ENCODE measurements at regions not wholly inside any gene's neighbourhood (a gene's known extent, or its start where the extent isn't known, plus 50 kb on each side); places are given as distances from the start of the nearest gene placed in this dataset.
"Not testable (repeated sequence)": the region's sequence is repeated elsewhere in the genome, so short reads cannot be mapped to it uniquely, and the experiment has no call there.

DNA sequence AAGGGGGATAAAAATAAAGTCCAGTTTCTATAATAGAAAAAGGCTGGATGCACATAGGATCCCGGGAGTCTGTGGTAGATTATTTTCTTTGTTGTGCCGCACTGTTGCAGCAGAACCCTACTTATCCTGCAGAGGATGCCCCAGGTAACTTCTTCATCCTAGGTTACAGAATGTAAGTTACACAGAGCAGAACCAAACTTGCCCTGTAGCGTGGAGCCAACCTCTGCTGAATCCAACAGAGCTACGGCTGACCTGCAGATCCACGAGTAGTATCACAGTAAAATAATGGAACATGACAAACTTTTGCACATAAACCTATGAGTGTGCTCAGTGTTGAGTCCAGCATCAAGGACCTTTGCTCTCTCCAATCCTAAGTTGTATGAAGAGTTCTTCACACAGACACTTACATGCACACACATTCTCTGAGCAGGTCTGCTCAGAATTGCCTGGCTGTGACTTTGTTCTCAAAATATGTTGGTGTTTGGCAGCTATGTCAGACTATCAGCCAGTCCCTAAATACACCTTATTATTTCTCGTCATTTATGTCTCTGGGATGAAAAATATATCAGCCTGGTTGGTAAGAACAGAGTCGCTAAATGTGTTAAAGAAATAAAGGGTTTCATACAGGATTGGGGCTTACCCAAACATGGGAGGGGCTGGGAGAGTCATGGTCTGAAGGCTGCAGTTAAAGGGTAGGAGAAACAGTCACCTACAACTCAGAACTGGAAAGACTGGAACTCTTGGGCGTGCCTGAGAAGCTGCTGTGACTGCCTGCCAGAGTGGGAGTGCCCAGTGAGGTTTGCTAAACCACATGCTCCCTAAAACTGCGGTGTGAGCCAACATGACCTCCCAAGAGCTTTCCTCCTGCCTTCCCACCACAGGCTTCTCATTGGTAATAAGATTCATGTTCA lies 165.1 kb upstream of the SLC24A3 start:
- Histone ChIP-seq H3K27me3 (ENCODE audit: low read depth, low read length) (no peaks in the 10 kb centered on the region), H3K9me3 (ENCODE audit: control insufficient read depth in 1 of 2, low read length in 2 of 2) (no peaks in the 10 kb centered on the region), H3K4me3 (ENCODE audit: low read depth in 1 of 2, low read length in 2 of 2) (no peak overlapping the region), H3K27ac (ENCODE audit: low read length) (no peak overlapping the region), H3K4me1 (ENCODE audit: control insufficient read depth in 1 of 2, insufficient read depth in 2 of 2, low read length in 2 of 2) (peaks cover 0 to 4% of the 10 kb centered on the region in 2 donors), H3K36me3 (ENCODE audit: control insufficient read depth in 1 of 2, insufficient read depth in 2 of 2, low read length in 2 of 2) (no peaks in the 10 kb centered on the region)

DNA sequence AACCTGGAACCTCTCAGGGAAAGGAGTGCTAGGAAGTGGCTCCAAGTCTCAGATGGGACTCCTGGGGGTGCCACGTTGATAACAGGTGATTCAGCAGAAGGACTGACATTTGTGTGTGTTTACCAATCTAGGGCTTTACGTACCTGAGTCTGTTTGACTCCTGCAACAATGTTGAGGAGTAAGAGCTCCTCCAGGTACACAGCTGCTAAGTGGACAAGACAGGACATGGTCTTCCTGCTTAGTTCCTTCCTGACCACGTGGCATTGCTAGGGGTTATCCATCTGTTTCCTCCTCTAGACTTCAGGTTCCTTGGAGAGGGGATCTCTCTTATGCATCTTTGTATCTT lies 164.5 kb upstream of the SLC24A3 start:
- H3K27me3 ChIP-seq (ENCODE audit: low read depth, low read length) = no peaks in the 10 kb centered on the region
- no peaks in the 10 kb centered on the region for H3K9me3 ChIP-seq (ENCODE audit: control insufficient read depth in 1 of 2, low read length in 2 of 2)
- H3K4me3 ChIP-seq (ENCODE audit: low read depth in 1 of 2, low read length in 2 of 2) = no peak overlapping the region
- H3K4me1 ChIP-seq (ENCODE audit: control insufficient read depth in 1 of 2, insufficient read depth in 2 of 2, low read length in 2 of 2) = peaks cover 0 to 4% of the 10 kb centered on the region in 2 donors
- no peaks in the 10 kb centered on the region for H3K36me3 ChIP-seq (ENCODE audit: control insufficient read depth in 1 of 2, insufficient read depth in 2 of 2, low read length in 2 of 2)
- H3K27ac ChIP-seq (ENCODE audit: low read length) = no peak overlapping the region

DNA sequence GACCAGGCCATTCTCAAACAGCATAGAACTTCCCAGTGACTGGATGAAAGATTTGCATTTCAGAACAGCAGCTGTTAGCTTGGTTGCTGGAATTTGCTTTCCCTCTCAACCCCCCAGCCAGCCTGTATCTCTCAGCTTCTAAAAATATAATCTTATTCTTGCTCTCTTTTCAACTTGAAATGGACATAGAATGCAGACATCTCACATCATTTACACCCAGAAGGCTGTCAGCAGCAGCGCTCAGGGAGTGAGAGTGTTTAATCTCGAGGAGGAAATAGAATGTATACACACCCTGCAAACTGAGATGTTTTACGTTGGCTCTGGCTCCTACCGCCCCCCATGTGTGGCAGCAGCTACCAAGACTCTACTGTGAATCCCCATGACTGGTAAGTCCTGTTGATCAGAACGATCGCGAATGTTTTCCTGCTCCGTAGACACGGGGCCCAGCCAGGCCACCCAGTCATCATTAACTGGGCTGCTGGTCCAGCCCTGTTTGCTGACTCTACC lies 163.4 kb upstream of the SLC24A3 start:
- Histone ChIP-seq H3K9me3 (ENCODE audit: control insufficient read depth in 1 of 2, low read length in 2 of 2) (no peaks in the 10 kb centered on the region), H3K27me3 (ENCODE audit: low read depth, low read length) (no peaks in the 10 kb centered on the region), H3K4me1 (ENCODE audit: control insufficient read depth in 1 of 2, insufficient read depth in 2 of 2, low read length in 2 of 2) (peaks cover 0 to 4% of the 10 kb centered on the region in 2 donors), H3K36me3 (ENCODE audit: control insufficient read depth in 1 of 2, insufficient read depth in 2 of 2, low read length in 2 of 2) (no peaks in the 10 kb centered on the region), H3K4me3 (ENCODE audit: low read depth in 1 of 2, low read length in 2 of 2) (no peak overlapping the region), H3K27ac (ENCODE audit: low read length) (peak overlapping the region; percentile 33)

DNA sequence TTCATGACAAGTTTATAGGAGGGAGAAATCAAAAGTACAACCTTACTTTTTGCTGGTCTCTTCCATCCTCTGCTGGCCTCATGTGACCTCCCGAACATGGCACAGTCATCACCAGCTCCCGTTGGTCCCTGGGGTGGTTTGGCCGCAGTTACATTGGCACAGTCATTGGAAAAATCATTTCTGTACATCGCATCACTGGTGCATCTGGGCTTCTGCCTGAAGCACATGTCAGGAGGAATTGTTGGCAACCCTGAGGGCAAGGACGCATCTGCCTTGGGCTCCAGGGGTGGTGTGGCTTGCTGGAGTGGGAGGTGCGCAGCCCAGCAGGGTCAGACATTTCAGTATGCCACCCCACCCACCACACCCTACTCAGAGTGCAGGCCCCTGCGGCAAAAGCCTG lies 162.9 kb upstream of the SLC24A3 start:
- H3K4me1 ChIP-seq (ENCODE audit: control insufficient read depth in 1 of 2, insufficient read depth in 2 of 2, low read length in 2 of 2) = peaks cover 0 to 4% of the 10 kb centered on the region in 2 donors
- peak overlapping the region; percentile 33 for H3K27ac ChIP-seq (ENCODE audit: low read length)
- H3K4me3 ChIP-seq (ENCODE audit: low read depth in 1 of 2, low read length in 2 of 2) = no peak overlapping the region
- no peaks in the 10 kb centered on the region for H3K9me3 ChIP-seq (ENCODE audit: control insufficient read depth in 1 of 2, low read length in 2 of 2)
- no peaks in the 10 kb centered on the region for H3K27me3 ChIP-seq (ENCODE audit: low read depth, low read length)
- no peaks in the 10 kb centered on the region for H3K36me3 ChIP-seq (ENCODE audit: control insufficient read depth in 1 of 2, insufficient read depth in 2 of 2, low read length in 2 of 2)

DNA sequence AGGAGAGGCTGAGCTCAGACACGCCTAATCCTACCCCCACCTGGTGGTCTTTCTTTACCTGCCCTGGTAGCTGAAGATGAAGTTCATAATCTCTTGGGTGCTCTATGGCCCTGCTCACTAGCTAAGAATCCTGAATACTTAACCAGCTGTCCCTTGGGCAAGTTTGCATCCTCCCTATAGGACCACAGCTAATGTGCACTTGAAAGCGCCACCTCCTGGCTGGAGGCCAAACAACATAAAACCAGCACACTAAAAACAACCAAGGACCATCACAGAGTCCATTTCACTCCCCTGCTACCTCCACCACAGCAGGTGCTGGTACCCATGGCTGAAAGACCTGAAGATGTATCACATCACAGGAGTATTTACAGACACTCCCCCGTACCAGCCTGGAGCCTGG lies 155.5 kb upstream of the SLC24A3 start:
- Histone ChIP-seq H3K27ac (ENCODE audit: low read length) (no peak overlapping the region), H3K4me1 (ENCODE audit: control insufficient read depth in 1 of 2, insufficient read depth in 2 of 2, low read length in 2 of 2) (no peaks in the 10 kb centered on the region), H3K27me3 (ENCODE audit: low read depth, low read length) (no peaks in the 10 kb centered on the region), H3K4me3 (ENCODE audit: low read depth in 1 of 2, low read length in 2 of 2) (no peak overlapping the region), H3K9me3 (ENCODE audit: control insufficient read depth in 1 of 2, low read length in 2 of 2) (peaks cover 0 to 9% of the 10 kb centered on the region in 2 donors), H3K36me3 (ENCODE audit: control insufficient read depth in 1 of 2, insufficient read depth in 2 of 2, low read length in 2 of 2) (no peaks in the 10 kb centered on the region)

DNA sequence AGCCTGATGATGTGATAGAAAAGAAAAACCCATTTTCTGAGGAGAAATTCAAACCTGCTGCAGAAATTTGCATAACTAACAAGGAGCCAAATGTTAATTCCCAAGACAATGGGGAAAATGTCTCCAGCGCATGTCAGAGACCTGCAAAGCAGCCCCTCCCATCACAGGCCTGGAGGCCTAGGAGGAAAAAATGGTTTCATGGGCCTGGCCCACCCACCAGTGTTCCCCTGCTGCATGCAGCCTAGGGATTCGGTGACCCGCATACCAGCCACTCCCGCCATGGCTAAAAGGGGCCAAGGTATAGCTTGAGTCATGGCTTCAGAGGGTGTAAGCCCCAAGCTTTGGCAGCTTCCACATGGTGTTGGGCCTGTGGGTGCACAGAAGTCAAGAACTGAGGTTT lies 147.7 kb upstream of the SLC24A3 start:
- not testable (repeated sequence) for H3K4me1 ChIP-seq (ENCODE audit: control insufficient read depth in 1 of 2, insufficient read depth in 2 of 2, low read length in 2 of 2); H3K27ac ChIP-seq (ENCODE audit: low read length); H3K9me3 ChIP-seq (ENCODE audit: control insufficient read depth in 1 of 2, low read length in 2 of 2); H3K27me3 ChIP-seq (ENCODE audit: low read depth, low read length); H3K36me3 ChIP-seq (ENCODE audit: control insufficient read depth in 1 of 2, insufficient read depth in 2 of 2, low read length in 2 of 2); H3K4me3 ChIP-seq (ENCODE audit: low read depth in 1 of 2, low read length in 2 of 2)

DNA sequence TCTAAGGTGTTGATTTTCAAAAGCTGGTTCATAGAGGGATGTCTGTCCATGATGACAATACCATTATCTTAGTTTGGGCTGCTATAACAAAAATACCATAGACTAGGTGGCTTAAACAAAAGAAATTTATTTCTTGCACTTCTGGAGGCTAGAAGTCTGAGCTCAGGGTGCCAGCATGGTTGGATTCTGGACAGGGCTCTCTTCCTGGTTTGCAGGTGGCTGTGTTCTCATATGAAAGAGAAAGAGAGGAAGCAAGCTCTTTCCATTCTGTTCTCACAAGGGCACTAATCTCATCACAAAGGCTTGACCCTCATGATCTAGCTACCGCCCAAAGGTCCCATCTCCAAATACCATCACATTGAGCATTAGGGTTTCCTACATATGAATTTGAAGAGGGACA lies 144.5 kb upstream of the SLC24A3 start:
- no peaks in the 10 kb centered on the region for H3K27me3 ChIP-seq (ENCODE audit: low read depth, low read length)
- no peak overlapping the region for H3K4me3 ChIP-seq (ENCODE audit: low read depth in 1 of 2, low read length in 2 of 2)
- no peaks in the 10 kb centered on the region for H3K4me1 ChIP-seq (ENCODE audit: control insufficient read depth in 1 of 2, insufficient read depth in 2 of 2, low read length in 2 of 2)
- H3K27ac ChIP-seq (ENCODE audit: low read length) = no peak overlapping the region
- peaks cover 0 to 3% of the 10 kb centered on the region in 2 donors for H3K9me3 ChIP-seq (ENCODE audit: control insufficient read depth in 1 of 2, low read length in 2 of 2)
- no peaks in the 10 kb centered on the region for H3K36me3 ChIP-seq (ENCODE audit: control insufficient read depth in 1 of 2, insufficient read depth in 2 of 2, low read length in 2 of 2)

DNA sequence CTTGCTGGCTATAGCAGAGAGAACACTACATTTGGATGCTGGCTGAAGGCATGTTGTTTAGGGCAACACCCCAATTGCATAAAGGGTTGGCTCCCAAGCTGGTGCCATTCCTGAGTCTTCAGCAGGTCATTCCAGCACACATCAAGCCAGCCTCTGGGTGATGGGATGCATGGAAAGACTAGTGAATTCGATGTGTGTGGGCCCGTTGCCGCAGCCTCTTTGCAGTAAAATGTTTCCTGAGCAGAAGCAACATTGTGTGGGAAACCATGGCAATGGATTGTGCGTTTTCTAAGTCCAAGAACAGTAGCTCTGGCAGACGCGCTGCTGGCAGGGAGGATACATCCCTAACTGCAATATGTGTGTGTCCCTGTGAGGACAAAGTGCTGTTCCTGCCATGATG lies 142.4 kb upstream of the SLC24A3 start:
- H3K9me3 ChIP-seq (ENCODE audit: control insufficient read depth in 1 of 2, low read length in 2 of 2) = peaks cover 0 to 3% of the 10 kb centered on the region in 2 donors
- H3K4me1 ChIP-seq (ENCODE audit: control insufficient read depth in 1 of 2, insufficient read depth in 2 of 2, low read length in 2 of 2) = no peaks in the 10 kb centered on the region
- H3K27ac ChIP-seq (ENCODE audit: low read length) = no peak overlapping the region
- no peaks in the 10 kb centered on the region for H3K36me3 ChIP-seq (ENCODE audit: control insufficient read depth in 1 of 2, insufficient read depth in 2 of 2, low read length in 2 of 2)
- no peaks in the 10 kb centered on the region for H3K27me3 ChIP-seq (ENCODE audit: low read depth, low read length)
- no peak overlapping the region for H3K4me3 ChIP-seq (ENCODE audit: low read depth in 1 of 2, low read length in 2 of 2)

DNA sequence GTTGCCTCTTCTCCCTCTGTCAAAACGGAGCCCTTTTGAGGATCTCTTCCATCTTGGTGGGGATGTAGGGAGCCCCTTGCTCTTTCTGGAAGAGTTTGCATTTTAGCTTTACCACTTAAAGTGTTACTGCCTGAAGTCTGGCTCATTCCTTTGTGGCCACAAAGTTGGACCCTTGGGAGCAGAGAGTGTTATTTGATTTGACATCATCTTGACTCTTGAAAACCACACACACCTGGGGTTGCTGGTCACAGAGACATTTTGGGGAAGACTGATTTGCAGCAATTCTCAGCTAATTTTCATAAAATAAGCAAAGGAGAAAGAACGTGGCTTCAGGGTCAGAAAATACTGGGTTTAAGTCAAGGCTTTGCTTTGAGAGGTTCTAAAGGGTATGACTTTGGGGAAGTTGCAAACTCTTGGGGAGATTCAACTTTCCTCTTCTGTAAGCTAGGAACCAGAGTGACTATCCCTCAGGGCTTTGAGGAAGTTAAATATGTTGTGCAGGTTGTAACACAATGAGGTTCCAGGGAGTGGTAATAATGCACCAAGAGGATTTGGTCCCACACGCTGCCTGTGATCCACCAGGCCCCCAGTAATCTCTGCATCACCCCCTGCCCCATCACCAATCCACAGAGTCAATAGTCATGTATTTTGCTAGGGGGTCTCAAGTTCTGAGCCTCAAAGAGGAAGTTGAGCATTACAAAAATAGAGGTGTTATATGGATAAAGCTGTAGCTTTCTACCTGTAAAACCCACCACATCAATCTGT lies 141.6 kb upstream of the SLC24A3 start:
- H3K27ac ChIP-seq (ENCODE audit: low read length) = no peak overlapping the region
- no peaks in the 10 kb centered on the region for H3K36me3 ChIP-seq (ENCODE audit: control insufficient read depth in 1 of 2, insufficient read depth in 2 of 2, low read length in 2 of 2)
- no peak overlapping the region for H3K4me3 ChIP-seq (ENCODE audit: low read depth in 1 of 2, low read length in 2 of 2)
- no peaks in the 10 kb centered on the region for H3K27me3 ChIP-seq (ENCODE audit: low read depth, low read length)
- no peaks in the 10 kb centered on the region for H3K9me3 ChIP-seq (ENCODE audit: control insufficient read depth in 1 of 2, low read length in 2 of 2)
- H3K4me1 ChIP-seq (ENCODE audit: control insufficient read depth in 1 of 2, insufficient read depth in 2 of 2, low read length in 2 of 2) = no peaks in the 10 kb centered on the region

DNA sequence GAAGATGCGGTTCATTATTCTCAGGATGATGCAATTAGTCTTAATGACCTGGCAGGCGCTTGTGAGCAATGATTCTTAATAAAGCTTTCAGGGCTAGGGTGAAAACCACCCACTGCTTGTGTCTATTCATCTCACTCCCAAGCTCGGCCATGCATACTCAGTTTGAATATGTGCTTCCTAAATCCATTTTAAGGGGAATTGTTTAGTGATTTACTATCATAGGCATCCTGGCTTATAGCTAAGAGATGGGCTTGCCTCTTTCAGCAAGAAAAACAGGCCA lies 141.1 kb upstream of the SLC24A3 start:
- H3K27me3 ChIP-seq (ENCODE audit: low read depth, low read length) = no peaks in the 10 kb centered on the region
- no peak overlapping the region for H3K27ac ChIP-seq (ENCODE audit: low read length)
- H3K4me3 ChIP-seq (ENCODE audit: low read depth in 1 of 2, low read length in 2 of 2) = no peak overlapping the region
- no peaks in the 10 kb centered on the region for H3K4me1 ChIP-seq (ENCODE audit: control insufficient read depth in 1 of 2, insufficient read depth in 2 of 2, low read length in 2 of 2)
- no peaks in the 10 kb centered on the region for H3K9me3 ChIP-seq (ENCODE audit: control insufficient read depth in 1 of 2, low read length in 2 of 2)
- H3K36me3 ChIP-seq (ENCODE audit: control insufficient read depth in 1 of 2, insufficient read depth in 2 of 2, low read length in 2 of 2) = no peaks in the 10 kb centered on the region

DNA sequence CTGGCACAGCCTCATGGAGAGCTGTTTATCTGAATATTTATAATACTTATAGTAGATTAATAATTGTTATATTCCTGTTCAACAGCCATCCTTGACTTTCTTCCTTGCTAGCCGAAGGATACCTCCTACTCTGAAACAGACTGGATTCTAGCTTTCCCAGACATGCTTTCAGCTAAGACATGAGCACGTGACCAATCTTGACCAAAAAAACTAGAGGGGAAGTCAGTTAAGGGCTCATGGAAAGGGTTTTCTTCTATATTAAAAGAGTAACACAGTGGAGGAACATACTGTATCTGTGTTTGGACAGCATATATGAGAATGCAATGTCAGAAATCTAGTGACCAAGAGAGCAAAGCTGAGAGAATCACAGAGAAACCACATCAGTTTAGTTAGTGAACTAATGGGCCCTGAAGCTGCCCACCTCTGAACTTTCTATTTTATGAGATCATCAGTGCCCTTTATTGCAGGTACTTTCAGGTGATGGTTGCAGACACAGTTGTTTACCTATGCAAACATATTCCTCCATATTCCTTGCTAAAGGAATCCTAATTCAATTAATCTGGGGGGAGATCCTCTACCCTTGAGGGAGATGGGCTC lies 140.4 kb upstream of the SLC24A3 start:
- Histone ChIP-seq H3K27ac (ENCODE audit: low read length) (no peak overlapping the region), H3K36me3 (ENCODE audit: control insufficient read depth in 1 of 2, insufficient read depth in 2 of 2, low read length in 2 of 2) (no peaks in the 10 kb centered on the region), H3K27me3 (ENCODE audit: low read depth, low read length) (no peaks in the 10 kb centered on the region)

More for the DNA sequence above, 140.4 kb upstream of the SLC24A3 start:
- Histone ChIP-seq H3K4me3 (ENCODE audit: low read depth in 1 of 2, low read length in 2 of 2) (no peak overlapping the region), H3K4me1 (ENCODE audit: control insufficient read depth in 1 of 2, insufficient read depth in 2 of 2, low read length in 2 of 2) (no peaks in the 10 kb centered on the region), H3K9me3 (ENCODE audit: control insufficient read depth in 1 of 2, low read length in 2 of 2) (no peaks in the 10 kb centered on the region)

All from muscle layer of duodenum (tissue), 2 donors.